GM10248 (cell line): ENCODE measurements at regions not wholly inside any gene's neighbourhood (a gene's known extent, or its start where the extent isn't known, plus 50 kb on each side); places are given as distances from the start of the nearest gene placed in this dataset.

Source experiments
- CTCF ChIA-PET: fragments of 300-600 bp; sonication (Branson Sonifier 250); formaldehyde crosslinking; extraction: SDS; loops from one replicate; lab custom pipeline; 2021; ENCODE audit warnings: antibody characterized with exemption; lab: Yijun Ruan, JAX
- POLR2A ChIA-PET: fragments of 350-650 bp; sonication (Branson Sonifier 250); formaldehyde crosslinking; extraction: SDS; loops from one replicate; lab custom pipeline; 2020; ENCODE audit warnings: antibody characterized with exemption; lab: Yijun Ruan, JAX
- DNase-seq: peaks from one replicate; pipeline ENCODE4 v3.0.0; 2012; ENCODE audit errors: extremely low spot score
- CTCF ChIP-seq: IDR thresholded peaks from 2 replicates; pipeline ENCODE4 v1.5.1; 2012; ENCODE audit warnings: mild to moderate bottlenecking, low read depth; ENCODE audit errors: extremely low read depth, missing control alignments, control extremely low read depth

- ChIA-PET CTCF (interaction anchor here (1.3 kb wide), 1 partner anchor 181 kb away, joined by 5 read pairs; no protein-coding TSS in a partner anchor), POLR2A (no interaction called here)
- TF ChIP-seq CTCF, result no peak
- no peak for DNase-seq
These were observed 215.3 kb upstream of the ZNF32 start for GRCh38 chr10:43863859-43864591.

GRCh38 chr10:43863270-43863669, 214.6 kb upstream of the ZNF32 start:
- DNase-seq, result no peak
- no peak for TF ChIP-seq CTCF
- ChIA-PET POLR2A (no interaction called here), CTCF (no interaction called here)

- ChIA-PET POLR2A (no interaction called here), CTCF (no interaction called here)
- DNase-seq, result no peak
- no peak for TF ChIP-seq CTCF
These were observed 214.1 kb upstream of the ZNF32 start for GRCh38 chr10:43862756-43863155.

- ChIA-PET POLR2A (no interaction called here), CTCF (interaction anchor here (0.9 kb wide), 1 partner anchor 39 kb away, joined by 3 read pairs; no protein-coding TSS in a partner anchor)
- DNase-seq, result no peak
- no peak for TF ChIP-seq CTCF
These were observed 213.5 kb upstream of the ZNF32 start for GRCh38 chr10:43861966-43862751.

GRCh38 chr10:43859016-43859525, 210.4 kb upstream of the ZNF32 start:
- POLR2A ChIA-PET, result no interaction called here
- CTCF ChIA-PET, result no interaction called here
- no peak for DNase-seq
- no peak for TF ChIP-seq CTCF

GRCh38 chr10:43857931-43858315, 209.2 kb upstream of the ZNF32 start:
- CTCF ChIA-PET, result no interaction called here
- POLR2A ChIA-PET, result no interaction called here
- TF ChIP-seq CTCF, result no peak
- DNase-seq, result no peak
